Fibroblast of lung (primary cell): ENCODE measurements at regions not wholly inside any gene's neighbourhood (a gene's known extent, or its start where the extent isn't known, plus 50 kb on each side); places are given as distances from the start of the nearest gene placed in this dataset.

Experiments used
- DNase-seq, 2 donors: peaks; one replicate each; pipeline versions ENCODE4 v3.0.0 to v3.0.0-alpha.2; 2010; ENCODE audit warnings: low read depth in 2 of 2
- H2AFZ ChIP-seq: 2 replicates; pipeline ENCODE4 v1.5.1; 2012; ENCODE audit warnings: low read length, control low read depth, inconsistent platforms
- H3K27ac ChIP-seq: 2 replicates; pipeline ENCODE4 v1.5.1; 2011; ENCODE audit warnings: low read length, control low read depth; ENCODE audit not compliant: insufficient read depth
- H3K27me3 ChIP-seq: 2 replicates; pipeline ENCODE4 v1.5.1; 2011; ENCODE audit warnings: mild to moderate bottlenecking, low read length; ENCODE audit not compliant: control insufficient read depth, insufficient read depth
- H3K36me3 ChIP-seq: 2 replicates; pipeline ENCODE4 v1.5.1; 2011; ENCODE audit warnings: low read length; ENCODE audit not compliant: control insufficient read depth, insufficient read depth
- H3K4me1 ChIP-seq: 2 replicates; pipeline ENCODE4 v1.5.1; 2011; ENCODE audit warnings: low read length; ENCODE audit not compliant: control insufficient read depth, insufficient read depth; ENCODE audit errors: extremely low read depth
- H3K4me2 ChIP-seq: 2 replicates; pipeline ENCODE4 v1.5.1; 2011; ENCODE audit warnings: low read length, control low read depth; ENCODE audit not compliant: insufficient read depth; ENCODE audit errors: extremely low read depth
- H3K4me3 ChIP-seq, 4 experiments: fragments of 200-600 bp in 1 of 4; sonication (generic) in 1 of 4; replicated peaks in 1 of 4; 2 replicates each; pipeline ENCODE4 v1.5.1; 2011 to 2016; ENCODE audit warnings: low read length in 4 of 4, low read depth in 3 of 4, mild to moderate bottlenecking in 3 of 4, control low read depth in 2 of 4, inconsistent platforms in 1 of 4, mixed read lengths in 1 of 4; ENCODE audit not compliant: insufficient read depth in 1 of 4; ENCODE audit errors: control extremely low read depth in 1 of 4
- H3K79me2 ChIP-seq: 2 replicates; pipeline ENCODE4 v1.5.1; 2012; ENCODE audit warnings: mild to moderate bottlenecking, low read length, inconsistent platforms; ENCODE audit not compliant: control insufficient read depth, insufficient read depth
- H3K9ac ChIP-seq: 2 replicates; pipeline ENCODE4 v1.5.1; 2011; ENCODE audit warnings: mild to moderate bottlenecking, low read length, control low read depth; ENCODE audit not compliant: insufficient read depth
- H3K9me3 ChIP-seq: 2 replicates; pipeline ENCODE4 v1.5.1; 2012; ENCODE audit warnings: low read depth, low read length; ENCODE audit not compliant: control insufficient read depth, insufficient read depth
- H4K20me1 ChIP-seq: 2 replicates; pipeline ENCODE4 v1.5.1; 2011; ENCODE audit warnings: low read length; ENCODE audit not compliant: control insufficient read depth, insufficient read depth; ENCODE audit errors: extremely low read depth
- CTCF ChIP-seq, 2 donors: IDR thresholded peaks in 1 of 2; conservative IDR thresholded peaks in 1 of 2; 1 replicate in 1 of 2; 2 replicates in 1 of 2; pipeline ENCODE4 v1.5.1; 2011 to 2012; ENCODE audit warnings: low read length in 2 of 2, control low read depth in 1 of 2, inconsistent platforms in 1 of 2, low read depth in 1 of 2, mild to moderate bottlenecking in 1 of 2
- EZH2 ChIP-seq: IDR thresholded peaks from 2 replicates; pipeline ENCODE4 v1.5.1; 2012; ENCODE audit warnings: low read length, control low read depth, mild to moderate bottlenecking; ENCODE audit errors: missing control alignments

GRCh38 chr12:39047539-39048262 lies 142.3 kb upstream of the CPNE8 start:
- Histone ChIP-seq H3K4me1 (no peaks in the 10 kb centered on the region), H3K4me2 (no peak overlapping the region), H3K9me3 (no peaks in the 10 kb centered on the region), H3K4me3 (no peak overlapping the region), H4K20me1 (no peaks in the 10 kb centered on the region), H3K27me3 (no peaks in the 10 kb centered on the region), H3K9ac (no peak overlapping the region), H3K27ac (no peak overlapping the region), H3K36me3 (no peaks in the 10 kb centered on the region), H3K79me2 (no peaks in the 10 kb centered on the region), H2AFZ (no peak overlapping the region)
- no peak for DNase-seq
- TF ChIP-seq EZH2 (no peak), CTCF (conservative IDR thresholded peaks at IDR 0.05 in 1 of 2, IDR thresholded peaks at IDR 0.05 in 1 of 2; ENCODE audit: low read depth in 1 of 2, low read length in 2 of 2) (no peak)

GRCh38 chr12:39044754-39045153 lies 139.4 kb upstream of the CPNE8 start:
- TF ChIP-seq CTCF (conservative IDR thresholded peaks at IDR 0.05 in 1 of 2, IDR thresholded peaks at IDR 0.05 in 1 of 2; ENCODE audit: low read depth in 1 of 2, low read length in 2 of 2) (no peak), EZH2 (no peak)

GRCh38 chr12:39043424-39043822 lies 138.0 kb upstream of the CPNE8 start:
- TF ChIP-seq EZH2 (no peak), CTCF (conservative IDR thresholded peaks at IDR 0.05 in 1 of 2, IDR thresholded peaks at IDR 0.05 in 1 of 2; ENCODE audit: low read depth in 1 of 2, low read length in 2 of 2) (no peak)
- no peak for DNase-seq
- no peak overlapping the region for H3K4me2 ChIP-seq
- H4K20me1 ChIP-seq: no peaks in the 10 kb centered on the region
- no peaks in the 10 kb centered on the region for H3K9me3 ChIP-seq
- no peak overlapping the region for H3K9ac ChIP-seq
- H3K4me1 ChIP-seq: no peaks in the 10 kb centered on the region
- no peak overlapping the region for H3K4me3 ChIP-seq
- H3K27me3 ChIP-seq: no peaks in the 10 kb centered on the region
- no peaks in the 10 kb centered on the region for H3K79me2 ChIP-seq
- no peak overlapping the region for H3K27ac ChIP-seq
- no peaks in the 10 kb centered on the region for H3K36me3 ChIP-seq
- no peak overlapping the region for H2AFZ ChIP-seq

More at GRCh38 chr12:39044754-39045153, 139.4 kb upstream of the CPNE8 start:
- no peaks in the 10 kb centered on the region for H3K4me1 ChIP-seq
- no peaks in the 10 kb centered on the region for H3K9me3 ChIP-seq
- no peak overlapping the region for H2AFZ ChIP-seq
- H3K79me2 ChIP-seq: no peaks in the 10 kb centered on the region
- no peak overlapping the region for H3K4me3 ChIP-seq
- no peaks in the 10 kb centered on the region for H4K20me1 ChIP-seq
- no peaks in the 10 kb centered on the region for H3K27me3 ChIP-seq
- H3K4me2 ChIP-seq: no peak overlapping the region
- H3K36me3 ChIP-seq: no peaks in the 10 kb centered on the region
- no peak for DNase-seq
- no peak overlapping the region for H3K27ac ChIP-seq
- no peak overlapping the region for H3K9ac ChIP-seq
